ENCODE measurements at regions not wholly inside any gene's neighbourhood (a gene's known extent, or its start where the extent isn't known, plus 50 kb on each side); places are given as distances from the start of the nearest gene placed in this dataset.

DNA sequence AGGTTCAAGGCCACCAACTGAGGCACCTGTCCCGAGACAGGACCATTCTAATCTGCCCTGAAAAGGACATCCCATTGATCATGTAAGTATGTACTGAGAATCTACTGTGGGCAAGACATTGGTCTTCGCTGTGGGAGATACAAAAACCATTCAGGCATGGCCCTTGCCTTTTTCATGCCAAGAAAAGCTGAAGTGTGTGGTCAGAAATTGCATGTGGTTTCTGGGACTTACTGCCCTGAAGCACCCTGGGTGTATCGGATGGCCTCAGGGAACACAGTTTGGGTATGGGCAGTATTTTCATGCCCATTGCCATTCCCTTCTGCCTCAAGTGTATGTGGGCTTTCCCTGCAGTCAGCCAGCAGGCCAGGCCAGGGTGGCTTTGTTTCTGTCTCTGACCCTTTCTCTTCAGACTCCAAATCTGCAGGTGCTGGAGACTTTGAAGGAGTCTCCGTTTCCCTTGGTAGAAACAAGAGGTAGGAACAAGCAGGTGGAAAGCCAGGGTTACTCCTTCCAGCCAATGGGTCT lies 285.7 kb downstream of the ZEB1 start:
- DNase-seq = no peak

DNA sequence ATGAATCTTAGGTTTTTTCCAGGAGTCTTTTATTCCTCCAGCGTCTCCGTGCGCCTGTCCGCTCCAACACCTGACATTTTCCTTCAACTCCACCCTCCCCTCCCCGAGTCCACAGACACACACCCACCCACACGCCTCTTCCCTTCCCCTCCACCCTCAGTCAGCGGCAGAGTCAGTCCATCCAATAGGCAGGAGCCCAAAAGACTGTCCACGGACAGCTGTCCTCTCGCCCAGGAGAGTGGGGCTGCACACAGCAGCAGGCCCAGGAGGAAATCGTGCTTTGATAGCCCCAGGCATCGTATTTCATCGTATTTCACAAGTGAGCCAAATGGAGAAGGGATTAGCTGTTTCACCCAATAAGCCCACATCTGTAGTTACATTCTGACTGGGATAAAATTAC lies 285.1 kb downstream of the ZEB1 start:
- DNase-seq = no peak

DNA sequence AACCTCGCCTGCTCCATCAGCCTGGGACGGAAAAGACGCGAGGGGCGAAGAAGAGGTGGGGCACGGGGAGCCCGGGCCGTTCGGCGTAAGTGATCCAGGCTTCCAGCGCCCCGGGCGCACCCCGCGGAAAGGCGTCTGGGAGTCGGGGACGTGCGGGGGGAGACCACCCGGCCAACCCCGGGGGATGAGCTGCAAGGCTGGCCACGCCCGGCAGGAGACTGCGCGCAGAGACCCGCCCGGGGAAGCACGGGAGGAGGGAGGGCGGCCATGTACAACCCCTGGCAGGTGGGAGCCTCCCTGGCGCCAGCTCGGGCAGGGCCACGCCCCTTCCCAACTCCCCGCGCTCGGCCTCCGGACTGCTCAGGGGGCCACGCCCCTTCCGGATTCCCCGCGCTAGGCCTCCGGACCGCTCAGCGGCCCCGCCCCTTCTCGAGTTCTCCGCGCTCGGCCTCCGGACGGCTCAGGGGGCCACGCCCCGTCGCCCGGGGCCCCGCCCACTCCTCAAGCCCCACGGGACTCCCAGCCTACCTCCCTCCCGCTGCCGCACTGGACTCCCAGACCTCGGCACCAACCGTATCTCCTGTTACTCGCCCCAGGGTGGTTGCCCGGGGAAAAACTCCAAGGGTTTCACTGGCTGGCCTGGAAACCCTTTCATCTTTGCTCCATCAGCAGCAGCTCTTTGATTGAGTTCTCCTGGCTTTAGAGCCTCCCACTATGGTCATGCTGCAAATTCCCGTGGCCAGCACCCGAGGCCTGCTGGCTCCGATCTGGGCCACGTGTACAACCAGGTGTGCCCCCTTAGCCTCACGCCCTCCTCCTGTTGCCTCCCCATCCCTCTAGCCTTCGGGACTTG lies 284.4 kb downstream of the ZEB1 start:
- DNase-seq = peak; percentile 84

DNA sequence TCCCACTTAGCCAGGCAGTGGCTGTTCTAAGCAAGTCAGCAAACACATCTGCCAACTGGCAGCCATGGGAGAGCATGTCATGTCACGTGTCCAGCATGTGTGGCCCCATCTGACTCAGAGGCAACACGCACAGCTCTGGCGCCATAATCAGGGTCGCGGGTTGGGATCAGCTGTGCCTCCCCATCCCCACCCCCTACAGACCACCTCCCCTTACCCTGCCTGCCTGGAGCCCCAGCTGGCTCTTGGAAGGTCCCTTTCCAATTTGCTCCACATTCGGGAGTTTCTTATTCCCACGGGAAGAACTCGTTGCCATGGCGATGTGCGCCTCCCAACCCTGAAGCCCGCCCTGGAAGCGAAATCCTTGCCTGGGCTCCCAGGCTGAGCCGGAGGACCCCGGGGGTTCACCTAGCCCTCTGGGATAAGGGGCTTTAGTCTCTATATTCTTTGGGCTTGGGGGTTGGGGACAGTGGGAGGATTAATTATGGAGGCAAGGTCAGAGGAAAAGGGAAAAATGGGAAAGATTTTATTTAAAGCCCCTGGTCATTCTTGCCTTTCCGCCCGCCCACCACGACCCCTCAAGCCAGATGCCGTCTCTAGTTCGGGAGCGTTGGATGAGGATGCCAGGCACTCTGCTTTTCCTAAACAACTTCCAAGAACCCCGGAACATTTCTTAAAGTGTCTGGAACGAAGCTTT lies 283.7 kb downstream of the ZEB1 start:
- no peak for DNase-seq

DNA sequence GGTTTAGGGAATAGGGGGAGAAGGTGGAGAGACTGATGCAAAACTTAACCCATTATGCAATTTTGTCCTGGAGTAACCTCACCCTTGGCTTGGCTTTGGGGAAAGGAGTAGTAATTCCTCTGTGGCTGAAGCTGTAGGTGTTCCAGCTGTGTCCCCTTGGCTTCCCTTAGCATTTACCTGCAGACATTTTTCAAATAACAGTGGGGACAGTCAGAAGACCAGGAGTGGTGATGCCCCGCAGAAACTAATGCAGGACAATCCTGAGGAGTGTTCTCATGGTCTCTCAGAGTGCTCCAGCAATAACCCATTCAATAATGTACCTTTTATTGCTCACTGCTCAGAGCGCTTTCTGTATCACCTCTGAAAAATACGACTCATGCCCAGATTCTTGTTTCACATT lies 282.1 kb downstream of the ZEB1 start:
- DNase-seq = no peak

DNA sequence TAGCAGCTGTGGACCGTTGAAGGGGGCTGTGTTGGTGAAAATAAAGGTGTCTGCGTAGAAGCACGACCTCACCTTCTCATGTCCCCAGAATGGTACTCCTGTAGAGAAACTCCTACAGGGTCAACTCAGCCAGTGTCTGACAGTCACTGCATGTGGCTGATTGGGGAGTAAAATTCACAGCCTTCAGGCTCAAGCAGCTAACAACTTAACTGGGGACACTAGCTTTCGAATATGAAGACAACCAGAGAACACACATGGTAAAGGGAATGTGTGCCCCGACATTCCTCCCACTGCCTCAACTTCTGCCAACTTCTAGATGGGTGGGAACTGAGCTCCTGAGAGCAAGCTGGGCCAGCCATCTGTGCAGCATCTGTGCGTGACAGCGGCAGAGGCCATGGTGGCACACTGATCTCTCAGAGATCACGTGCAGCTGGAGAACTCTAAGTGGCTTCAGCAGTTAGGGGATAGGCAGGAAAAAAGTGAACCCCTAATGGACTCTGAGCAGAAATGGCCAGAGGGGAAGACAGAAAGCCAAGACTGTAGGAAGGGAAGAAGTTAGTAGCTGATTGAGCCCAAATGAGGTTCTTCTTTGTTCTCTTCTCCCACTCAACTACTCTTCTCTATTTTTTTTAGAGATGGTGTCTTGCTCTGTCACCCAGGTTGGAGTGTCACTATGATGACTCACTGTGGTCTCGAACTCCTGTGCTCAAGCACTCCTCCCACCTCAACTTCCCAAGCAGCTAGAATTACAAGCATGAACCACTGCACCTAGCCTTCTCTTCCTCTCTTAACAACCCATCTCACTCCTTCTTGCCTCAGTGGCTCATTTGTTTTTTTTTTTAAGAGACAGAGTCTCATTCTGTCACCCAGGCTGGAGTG lies 280.8 kb downstream of the ZEB1 start:
- no peak for DNase-seq

DNA sequence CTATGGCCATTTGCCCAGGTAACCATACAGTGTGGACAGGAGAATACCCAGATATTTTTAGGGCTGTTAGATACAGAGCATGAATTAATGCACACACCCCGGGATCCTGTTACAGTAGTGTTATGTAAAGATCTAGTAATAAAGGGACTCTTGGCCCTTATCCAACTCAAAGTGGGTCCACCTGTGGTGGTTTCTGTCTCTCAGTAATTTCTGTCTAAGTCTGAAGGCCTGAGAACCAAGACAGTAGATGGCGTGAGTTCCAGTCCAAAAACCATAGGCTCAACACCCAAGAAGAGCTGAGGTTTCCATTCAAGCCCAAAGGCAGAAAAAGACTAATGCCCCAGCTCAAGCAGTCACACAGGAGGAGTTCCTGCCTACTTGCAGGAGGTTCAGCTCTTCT lies 277.7 kb downstream of the ZEB1 start:
- no peak for DNase-seq

DNA sequence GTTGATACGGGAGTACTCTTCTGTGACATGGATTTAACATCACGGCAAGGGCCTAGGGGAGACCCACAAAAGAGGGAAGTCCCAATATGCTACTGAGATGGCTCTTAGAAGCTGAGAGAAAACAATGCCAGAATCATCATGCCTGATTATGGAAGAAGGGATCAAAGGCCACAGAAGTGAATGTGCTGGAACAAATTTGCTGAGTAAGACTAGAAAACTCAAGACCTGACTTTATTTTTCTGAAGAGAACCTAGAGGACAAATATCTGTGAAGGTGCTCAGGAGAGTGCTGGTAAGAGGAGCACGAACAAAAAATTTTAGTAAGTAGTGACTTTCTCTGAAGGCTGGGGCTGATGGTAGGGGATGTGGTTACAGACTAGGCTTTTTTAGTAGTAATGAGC lies 277.0 kb downstream of the ZEB1 start:
- DNase-seq = no peak

DNA sequence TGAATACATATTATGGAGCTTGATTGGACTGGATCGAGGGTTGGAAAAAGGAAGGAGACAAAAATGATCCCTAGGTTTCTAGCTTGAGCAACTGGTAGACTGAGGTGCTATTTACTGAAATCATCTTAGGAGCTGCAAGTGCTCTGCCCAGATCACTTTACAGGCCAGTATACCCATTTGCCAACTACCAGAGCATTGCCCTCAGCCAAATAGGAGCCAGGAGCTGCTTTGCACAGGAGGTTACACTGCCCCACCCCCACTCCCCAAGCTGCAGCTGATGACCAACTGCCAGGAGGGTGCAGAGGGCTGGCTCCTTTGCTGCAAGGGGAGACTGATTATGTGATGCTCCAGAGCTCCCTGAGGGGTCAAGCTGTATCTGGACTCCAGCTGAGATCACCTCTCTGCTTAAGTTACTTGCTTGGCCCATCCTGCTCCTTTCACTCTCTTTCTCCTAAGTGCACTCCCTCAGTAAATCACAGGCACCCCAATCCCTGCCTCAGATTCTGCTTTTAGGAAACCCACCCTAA lies 275.4 kb downstream of the ZEB1 start:
- DNase-seq = no peak

DNA sequence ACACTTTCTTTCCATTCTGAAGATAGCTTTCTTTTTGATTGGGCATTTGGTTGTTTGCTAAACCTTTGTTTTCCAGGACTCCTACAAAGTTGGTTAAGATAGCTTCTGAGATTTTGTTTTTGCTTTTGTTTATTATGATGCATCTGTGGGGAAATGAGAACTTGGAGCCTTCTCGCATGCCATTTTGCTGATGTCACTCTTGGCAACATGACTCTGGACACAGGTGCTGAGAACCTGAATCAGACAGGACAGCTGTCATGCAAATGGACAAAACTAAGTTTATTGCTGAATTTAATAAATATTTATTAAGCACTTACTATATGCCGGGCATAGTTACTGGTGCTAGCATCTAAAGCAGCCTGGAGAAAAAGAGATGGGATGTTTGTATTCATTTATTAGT lies 274.1 kb downstream of the ZEB1 start:
- DNase-seq = no peak

DNA sequence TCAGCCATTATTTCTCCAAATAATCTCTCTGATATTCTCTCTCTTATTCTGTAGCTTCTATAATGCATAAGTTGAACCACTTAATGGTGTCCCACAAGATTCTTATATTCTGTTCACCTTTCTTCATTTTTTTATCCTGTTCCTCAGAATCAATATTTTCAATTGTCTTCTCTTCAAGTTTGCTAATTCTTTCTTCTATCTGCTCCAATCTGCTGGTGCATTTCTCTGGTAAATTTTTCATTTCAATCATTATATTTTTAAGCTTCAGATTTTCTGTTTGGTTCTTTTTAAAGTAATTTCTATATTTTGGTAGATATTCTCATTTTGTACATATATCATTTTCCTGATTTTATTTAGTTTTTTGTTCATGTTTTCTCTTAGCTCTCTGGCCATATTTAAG lies 272.6 kb downstream of the ZEB1 start:
- DNase-seq = no peak

DNA sequence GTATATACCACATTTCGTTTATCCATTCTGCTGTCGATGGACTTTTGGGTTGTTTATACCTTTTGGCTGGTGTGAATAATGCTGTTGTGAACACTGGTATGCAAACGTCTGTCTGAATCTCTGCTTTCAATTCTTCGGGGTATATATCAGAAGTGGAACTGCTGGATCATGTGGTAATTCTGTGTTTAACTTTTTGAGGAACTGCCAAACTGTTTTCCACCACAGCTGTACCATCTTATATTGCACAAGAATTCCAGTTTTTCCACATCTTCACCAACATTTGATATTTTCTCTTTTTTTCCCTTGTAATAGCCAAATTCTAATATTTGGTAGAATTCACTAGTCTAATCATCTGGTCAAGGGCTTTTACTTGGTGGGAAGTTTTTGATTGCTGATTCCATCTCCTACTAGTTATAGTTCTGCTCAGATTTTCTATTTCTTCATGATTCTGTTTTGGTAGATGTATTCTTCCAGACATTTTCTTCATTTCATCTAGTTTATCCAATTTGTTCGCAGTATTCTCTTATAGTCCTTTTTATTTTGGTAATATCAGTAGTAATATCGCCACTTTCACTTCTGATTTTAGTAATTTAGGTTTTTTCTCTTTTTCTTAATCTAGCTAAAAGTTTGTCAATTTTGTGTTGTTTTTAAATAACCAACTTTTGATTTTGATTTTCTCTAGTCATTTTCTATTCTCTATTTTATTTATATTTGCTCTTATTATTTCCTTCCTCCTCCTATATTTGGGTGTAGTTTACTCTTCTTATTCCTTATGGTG lies 271.2 kb downstream of the ZEB1 start:
- no peak for DNase-seq

DNA sequence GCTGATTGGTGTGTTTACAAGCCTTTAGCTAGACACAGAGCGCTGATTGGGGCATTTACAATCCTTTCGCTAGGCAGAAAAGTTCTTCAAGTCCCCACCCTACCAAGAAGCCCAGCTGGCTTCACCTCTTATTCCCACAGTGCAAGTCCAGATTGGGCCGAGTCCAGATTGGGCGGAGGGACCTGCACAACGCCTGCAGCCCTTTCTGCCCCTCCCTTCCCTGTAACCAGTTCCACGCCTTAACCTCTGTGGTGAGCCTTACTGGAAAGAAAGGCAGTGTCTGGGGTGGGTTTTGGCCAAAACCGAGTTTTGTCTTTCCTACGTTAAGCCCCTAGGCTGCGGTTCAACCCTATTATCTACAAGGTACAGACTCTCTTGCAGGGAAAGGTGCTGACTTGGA lies 268.7 kb downstream of the ZEB1 start:
- no peak for DNase-seq

DNA sequence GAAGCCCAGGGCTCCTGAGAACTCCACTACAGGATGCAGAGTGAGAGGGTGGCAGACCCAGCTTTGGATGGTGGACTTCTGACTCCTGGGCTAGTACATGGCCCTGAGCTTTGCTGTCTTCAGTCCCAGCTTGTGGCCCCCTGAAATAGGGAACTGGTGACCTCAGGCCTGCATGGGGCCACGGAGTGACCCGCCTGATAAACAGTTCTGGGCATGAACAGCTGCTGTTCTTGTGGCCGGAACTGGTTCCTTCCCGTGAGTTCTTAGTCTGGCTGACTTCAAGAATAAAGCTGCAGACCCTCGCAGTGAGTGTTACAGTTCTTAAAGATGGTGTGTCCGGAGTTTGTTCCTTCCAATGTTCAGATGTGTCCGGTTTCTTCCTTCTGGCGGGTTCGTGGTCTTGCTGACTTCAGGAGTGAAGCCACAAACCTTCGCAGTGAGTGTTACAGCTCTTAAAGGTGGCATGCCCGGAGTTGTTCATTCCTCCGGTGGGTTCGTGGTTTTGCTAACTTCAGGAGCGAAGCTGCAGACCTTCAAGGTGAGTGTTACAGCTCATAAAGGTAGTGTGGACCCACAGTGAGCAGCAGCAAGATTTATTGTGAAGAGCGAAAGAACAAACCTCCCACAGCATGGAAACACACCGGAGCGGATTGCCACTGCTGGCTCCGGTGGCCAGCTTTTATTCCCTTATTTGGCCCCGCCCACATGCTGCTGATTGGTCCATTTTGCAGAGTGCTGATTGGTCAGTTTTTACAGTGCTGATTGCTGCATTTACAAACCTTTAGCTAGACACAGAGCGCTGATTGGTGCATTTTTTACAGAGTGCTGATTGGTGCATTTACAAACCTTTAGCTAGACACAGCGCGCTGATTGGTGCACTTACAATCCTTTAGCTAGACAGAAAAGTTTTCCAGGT lies 268.0 kb downstream of the ZEB1 start:
- no peak for DNase-seq

DNA sequence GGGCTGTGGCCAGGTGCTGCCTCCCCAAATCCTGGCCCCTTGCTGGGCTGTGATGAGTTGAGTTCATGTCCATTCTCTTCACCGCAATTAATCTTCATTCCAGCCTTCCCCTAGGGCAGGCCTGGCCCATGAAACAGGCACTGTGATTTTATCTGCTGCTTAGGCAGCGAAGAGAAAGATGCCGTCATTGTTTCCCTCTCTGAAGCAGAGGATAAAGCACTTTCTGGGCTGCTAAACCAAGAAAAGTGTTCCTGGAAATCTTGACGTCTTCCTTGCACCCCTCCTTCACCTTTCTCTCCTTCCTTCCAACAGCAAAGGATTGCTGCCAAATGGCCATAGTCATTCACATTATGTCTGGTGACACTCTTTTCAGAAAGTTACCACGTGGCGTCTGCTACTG lies 265.9 kb downstream of the ZEB1 start:
- no peak for DNase-seq

DNA sequence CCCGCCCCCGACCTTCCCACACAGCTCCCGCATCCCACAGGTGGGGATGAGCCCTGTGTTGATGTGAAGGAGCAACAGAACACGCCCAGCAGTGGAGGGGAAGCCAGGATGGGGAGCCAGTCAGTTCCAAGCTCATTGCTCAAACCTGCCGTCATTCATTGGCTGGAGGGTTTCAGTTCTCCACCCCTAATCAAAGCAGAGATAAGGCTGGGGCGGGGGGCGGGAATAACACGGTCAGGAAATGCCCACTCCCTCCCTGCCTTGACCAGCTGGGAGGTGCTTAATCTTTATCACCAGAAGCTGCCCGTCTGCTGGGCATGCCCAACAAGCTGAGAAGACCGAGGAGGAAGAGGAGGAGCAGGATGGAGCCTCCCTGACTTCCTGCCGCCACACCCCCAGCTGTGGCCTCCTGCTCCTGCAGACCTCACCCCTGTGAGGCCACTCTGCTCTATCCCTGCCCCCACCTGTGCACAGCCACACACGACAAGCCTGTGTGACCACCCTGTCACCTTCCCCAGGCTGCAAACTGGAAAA lies 265.1 kb downstream of the ZEB1 start:
- DNase-seq = no peak

DNA sequence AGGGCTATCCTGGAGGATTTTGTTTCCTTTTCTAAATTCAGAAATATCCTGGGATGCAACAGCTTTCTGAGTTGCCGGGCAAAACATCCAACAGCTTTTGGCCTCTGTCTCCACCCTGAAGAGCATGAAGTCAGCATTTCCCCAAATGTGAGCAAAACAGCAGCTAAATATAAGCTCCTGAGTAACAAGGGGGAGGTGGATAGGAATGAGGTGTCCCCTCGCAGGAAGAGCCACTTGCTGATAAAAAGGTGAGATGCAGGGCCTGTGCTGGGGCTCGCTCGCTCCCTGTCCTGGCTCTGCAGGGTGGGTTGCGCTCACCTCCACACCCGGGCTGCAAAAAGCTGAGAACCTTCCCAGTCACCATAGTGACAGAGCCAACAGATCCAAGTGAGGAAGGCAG lies 264.3 kb downstream of the ZEB1 start:
- DNase-seq = no peak

DNA sequence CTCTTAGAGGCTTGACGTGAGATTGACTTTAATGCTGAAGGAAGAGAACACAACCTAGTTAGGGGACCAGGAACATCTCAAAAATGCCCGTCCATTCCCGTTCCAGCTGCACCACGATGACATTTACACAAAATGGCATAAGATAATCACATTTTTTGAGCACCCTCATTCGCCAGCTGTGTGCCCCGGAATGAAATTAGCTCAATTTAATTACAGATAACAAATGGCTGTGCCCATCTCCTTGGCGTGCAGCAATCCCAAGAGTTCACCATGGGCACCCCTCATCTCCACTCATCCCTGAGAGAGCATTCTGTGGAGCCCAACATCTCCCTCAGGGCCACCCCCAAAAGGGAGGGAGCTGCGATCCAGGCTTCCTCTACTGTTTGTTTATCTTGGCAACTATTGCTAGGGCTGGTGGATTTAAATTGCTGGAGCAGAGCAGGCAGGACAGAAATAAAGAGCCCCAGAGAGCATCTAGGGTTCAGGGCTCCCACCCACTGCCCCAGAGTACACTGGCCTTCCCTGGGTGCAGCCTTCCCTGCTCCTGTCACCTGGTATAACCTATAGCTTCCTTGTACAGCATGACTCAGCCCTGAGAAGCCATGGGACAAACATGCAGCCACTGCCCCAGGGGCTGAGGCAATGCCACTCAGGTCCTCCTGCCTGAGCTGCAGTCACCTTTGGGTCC lies 263.5 kb downstream of the ZEB1 start:
- DNase-seq = no peak

DNA sequence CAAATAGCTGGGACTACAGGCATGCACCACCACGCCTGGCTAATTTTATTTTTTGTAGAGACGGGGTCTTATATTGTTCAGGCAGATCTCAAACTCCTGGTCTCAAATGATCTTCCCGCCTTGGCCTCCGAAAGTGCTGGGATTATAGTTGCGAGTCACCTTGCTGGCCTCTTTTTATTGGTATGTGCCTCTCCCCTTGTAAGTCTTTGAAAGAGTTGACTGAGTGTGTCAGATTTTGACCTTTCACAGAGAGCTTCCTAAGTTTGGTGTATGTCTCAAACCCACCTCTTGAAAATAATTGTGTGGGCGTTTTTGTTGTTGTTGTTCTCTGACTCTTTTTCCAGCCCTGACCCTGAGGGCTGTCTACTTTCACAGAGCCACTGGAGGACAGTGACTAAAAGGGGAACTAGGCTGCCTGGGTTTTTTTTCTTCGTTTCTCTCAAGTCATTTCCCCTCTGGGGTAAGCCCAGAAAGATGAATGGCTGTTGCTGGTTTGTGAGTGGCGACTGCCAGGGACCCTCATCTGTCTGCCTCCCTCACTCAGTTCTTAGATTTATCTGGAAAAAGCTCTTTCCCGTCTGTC lies 262.8 kb downstream of the ZEB1 start:
- no peak for DNase-seq

DNA sequence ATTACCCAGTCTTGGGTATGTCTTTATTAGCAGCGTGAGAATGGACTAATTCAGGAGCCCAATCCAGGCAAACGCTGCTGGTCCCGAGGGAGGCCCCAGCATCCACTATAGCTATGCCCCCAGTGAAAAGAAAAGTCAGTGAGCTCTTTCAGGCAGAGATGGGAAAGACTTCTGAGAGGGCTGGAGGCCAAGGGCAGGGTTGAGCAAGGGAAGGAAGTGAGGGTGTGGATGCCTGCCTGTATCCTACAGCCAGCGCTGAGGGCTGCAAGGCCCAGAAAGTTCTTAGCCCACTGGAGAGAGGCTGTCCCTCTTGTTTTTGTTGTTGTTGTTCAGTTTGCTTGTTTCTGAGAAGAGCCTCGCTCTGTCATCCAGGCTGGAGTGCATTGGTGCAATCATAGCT lies 261.6 kb downstream of the ZEB1 start:
- no peak for DNase-seq

Measured in kidney glomerular epithelial cell (primary cell).